ENCODE measurements at regions not wholly inside any gene's neighbourhood (a gene's known extent, or its start where the extent isn't known, plus 50 kb on each side); places are given as distances from the start of the nearest gene placed in this dataset.

DNA sequence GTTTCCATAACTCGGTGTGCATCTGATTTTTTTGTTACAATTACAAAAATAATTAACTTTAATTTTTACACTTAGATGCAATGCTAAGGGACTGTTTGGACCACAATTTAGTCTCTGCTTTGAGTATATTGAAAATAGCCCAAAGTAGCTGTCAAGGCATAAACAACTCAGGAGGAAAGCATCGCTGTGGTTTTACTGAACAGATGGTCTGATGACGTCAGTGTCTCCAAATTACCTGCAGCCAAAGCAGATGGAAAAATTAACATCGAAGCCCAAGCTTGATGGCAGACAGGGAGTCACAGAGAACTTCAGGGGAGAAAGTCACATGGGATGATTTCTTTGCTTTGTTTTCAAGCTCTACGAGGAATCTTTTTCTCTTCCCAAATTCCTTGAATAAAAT is 83.1 kb upstream of the PLCL2 start (continued):
- TF ChIP-seq, protein P1, sequence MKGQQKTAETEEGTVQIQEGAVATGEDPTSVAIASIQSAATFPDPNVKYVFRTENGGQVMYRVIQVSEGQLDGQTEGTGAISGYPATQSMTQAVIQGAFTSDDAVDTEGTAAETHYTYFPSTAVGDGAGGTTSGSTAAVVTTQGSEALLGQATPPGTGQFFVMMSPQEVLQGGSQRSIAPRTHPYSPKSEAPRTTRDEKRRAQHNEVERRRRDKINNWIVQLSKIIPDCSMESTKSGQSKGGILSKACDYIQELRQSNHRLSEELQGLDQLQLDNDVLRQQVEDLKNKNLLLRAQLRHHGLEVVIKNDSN (IDR thresholded peaks at IDR 0.05; ENCODE audit: borderline replicate concordance, extremely low read length, insufficient read depth, low read depth, low read length), result no peak
- TF ChIP-seq ETV6 (conservative IDR thresholded peaks at IDR 0.05 in 1 of 2, IDR thresholded peaks at IDR 0.05 in 1 of 2; ENCODE audit: borderline replicate concordance in 1 of 2, low read depth in 1 of 2) (0 out of 4 replicates have a peak, but pooled peaks of 1 of the 2 experiments have one; percentile 7), TAF1 (IDR thresholded peaks at IDR 0.05; ENCODE audit: borderline replicate concordance, low read depth, low read length) (no peak), RBBP5 (conservative IDR thresholded peaks at IDR 0.05) (no peak), SMC3 (IDR thresholded peaks at IDR 0.05; ENCODE audit: borderline replicate concordance, low read length) (no peak), ATF2 (IDR thresholded peaks at IDR 0.05; ENCODE audit: low read length) (peak; percentile 41; the same call in 1 of the 2 replicates), ASH2L (IDR thresholded peaks at IDR 0.05; ENCODE audit: borderline replicate concordance, low read depth) (no peak), WRNIP1 (IDR thresholded peaks at IDR 0.05; ENCODE audit: borderline replicate concordance, low read depth, low read length) (no peak), ZNF592 (IDR thresholded peaks at IDR 0.05) (no peak), CBX3 (IDR thresholded peaks at IDR 0.05; ENCODE audit: borderline replicate concordance, low read depth) (no peak), ZNF207 (IDR thresholded peaks at IDR 0.05; ENCODE audit: borderline replicate concordance) (no peak), TCF12 (IDR thresholded peaks at IDR 0.05; ENCODE audit: low read depth, low read length) (peak; percentile 56; the same call in 1 of the 2 replicates), HDAC6 (IDR thresholded peaks at IDR 0.05; ENCODE audit: unreplicated experiment) (no peak)
- TF ChIP-seq, protein P2, sequence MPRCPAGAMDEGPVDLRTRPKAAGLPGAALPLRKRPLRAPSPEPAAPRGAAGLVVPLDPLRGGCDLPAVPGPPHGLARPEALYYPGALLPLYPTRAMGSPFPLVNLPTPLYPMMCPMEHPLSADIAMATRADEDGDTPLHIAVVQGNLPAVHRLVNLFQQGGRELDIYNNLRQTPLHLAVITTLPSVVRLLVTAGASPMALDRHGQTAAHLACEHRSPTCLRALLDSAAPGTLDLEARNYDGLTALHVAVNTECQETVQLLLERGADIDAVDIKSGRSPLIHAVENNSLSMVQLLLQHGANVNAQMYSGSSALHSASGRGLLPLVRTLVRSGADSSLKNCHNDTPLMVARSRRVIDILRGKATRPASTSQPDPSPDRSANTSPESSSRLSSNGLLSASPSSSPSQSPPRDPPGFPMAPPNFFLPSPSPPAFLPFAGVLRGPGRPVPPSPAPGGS (IDR thresholded peaks at IDR 0.05; ENCODE audit: borderline replicate concordance, insufficient read depth, low read depth, low read length, poor library complexity, severe bottlenecking), result no peak
- TF ChIP-seq, protein P3, sequence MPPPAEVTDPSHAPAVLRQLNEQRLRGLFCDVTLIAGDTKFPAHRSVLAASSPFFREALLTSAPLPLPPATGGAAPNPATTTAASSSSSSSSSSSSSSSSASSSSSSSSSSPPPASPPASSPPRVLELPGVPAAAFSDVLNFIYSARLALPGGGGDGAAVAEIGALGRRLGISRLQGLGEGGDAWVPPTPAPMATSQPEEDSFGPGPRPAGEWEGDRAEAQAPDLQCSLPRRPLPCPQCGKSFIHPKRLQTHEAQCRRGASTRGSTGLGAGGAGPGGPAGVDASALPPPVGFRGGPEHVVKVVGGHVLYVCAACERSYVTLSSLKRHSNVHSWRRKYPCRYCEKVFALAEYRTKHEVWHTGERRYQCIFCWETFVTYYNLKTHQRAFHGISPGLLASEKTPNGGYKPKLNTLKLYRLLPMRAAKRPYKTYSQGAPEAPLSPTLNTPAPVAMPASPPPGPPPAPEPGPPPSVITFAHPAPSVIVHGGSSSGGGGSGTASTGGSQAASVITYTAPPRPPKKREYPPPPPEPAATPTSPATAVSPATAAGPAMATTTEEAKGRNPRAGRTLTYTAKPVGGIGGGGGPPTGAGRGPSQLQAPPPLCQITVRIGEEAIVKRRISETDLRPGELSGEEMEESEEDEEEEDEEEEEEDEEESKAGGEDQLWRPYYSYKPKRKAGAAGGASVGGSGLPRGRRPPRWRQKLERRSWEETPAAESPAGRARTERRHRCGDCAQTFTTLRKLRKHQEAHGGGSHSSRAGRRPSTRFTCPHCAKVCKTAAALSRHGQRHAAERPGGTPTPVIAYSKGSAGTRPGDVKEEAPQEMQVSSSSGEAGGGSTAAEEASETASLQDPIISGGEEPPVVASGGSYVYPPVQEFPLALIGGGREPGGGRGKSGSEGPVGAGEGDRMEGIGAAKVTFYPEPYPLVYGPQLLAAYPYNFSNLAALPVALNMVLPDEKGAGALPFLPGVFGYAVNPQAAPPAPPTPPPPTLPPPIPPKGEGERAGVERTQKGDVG (CRISPR knock-in tag; IDR thresholded peaks at IDR 0.05), result no peak
